ENCODE measurements at regions not wholly inside any gene's neighbourhood (a gene's known extent, or its start where the extent isn't known, plus 50 kb on each side); places are given as distances from the start of the nearest gene placed in this dataset.

DNA sequence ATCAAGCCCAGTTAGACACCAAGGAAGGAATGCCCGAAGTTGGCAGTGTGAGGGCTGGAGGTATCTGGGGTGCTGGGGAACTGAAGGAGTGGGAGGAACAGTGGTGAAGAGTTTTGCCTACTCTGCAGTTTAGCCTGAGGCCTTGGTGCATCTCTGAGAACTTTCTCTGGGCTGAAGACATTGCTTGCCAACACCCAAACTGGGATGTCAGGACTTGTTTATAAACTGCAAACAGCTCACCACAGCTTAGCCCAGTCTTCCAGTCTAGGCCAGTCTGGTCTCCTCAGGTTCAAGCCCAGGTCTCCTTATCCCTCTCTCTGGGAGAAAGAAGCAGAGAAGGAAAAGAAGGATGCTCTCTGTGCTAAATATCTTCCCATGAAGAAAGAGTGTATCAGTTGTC, 68.0 kb upstream of the BOC start:
- TF ChIP-seq ZNF384 (IDR thresholded peaks at IDR 0.05), result no peak
- no peak for TF ChIP-seq SP1 (IDR thresholded peaks at IDR 0.05)
- no peak for TF ChIP-seq SUZ12 (IDR thresholded peaks at IDR 0.05)
- no peak for TF ChIP-seq HDGF (IDR thresholded peaks at IDR 0.05; ENCODE audit: borderline replicate concordance)
- TF ChIP-seq ELF4 (IDR thresholded peaks at IDR 0.05), result no peak

Measured in HEK293T (cell line).